Stromal cell of bone marrow (primary cell): ENCODE measurements at regions not wholly inside any gene's neighbourhood (a gene's known extent, or its start where the extent isn't known, plus 50 kb on each side); places are given as distances from the start of the nearest gene placed in this dataset.
A peak's percentile ranks its signal among the peaks of the same experiment; 100 is the strongest.

Experiments used
- DNase-seq: peaks from one replicate; pipeline ENCODE4 v3.0.0-alpha.2; 2012; ENCODE audit warnings: low read depth

GRCh38 chr17:63338272-63338671, 107.8 kb downstream of the CYB561 start:
- DNase-seq, result no peak

- DNase-seq, result no peak
Measured at GRCh38 chr17:63341276-63341675, 104.8 kb downstream of the CYB561 start.

- no peak for DNase-seq
Measured at GRCh38 chr17:63344383-63344782, 101.7 kb downstream of the CYB561 start.

GRCh38 chr17:63345611-63346010, 100.5 kb downstream of the CYB561 start:
- DNase-seq, result no peak

- DNase-seq, result no peak
Measured at GRCh38 chr17:63347475-63347874, 98.6 kb downstream of the CYB561 start.

GRCh38 chr17:63349478-63350000, 96.6 kb downstream of the CYB561 start:
- peak; percentile 53 for DNase-seq

- no peak for DNase-seq
Measured at GRCh38 chr17:63350364-63350763, 95.7 kb downstream of the CYB561 start.

- no peak for DNase-seq
Measured at GRCh38 chr17:63354256-63354655, 91.8 kb downstream of the CYB561 start.

- peak; percentile 97 for DNase-seq
Measured at GRCh38 chr17:63356337-63356757, 89.8 kb downstream of the CYB561 start.

- DNase-seq, result peak; percentile 69
Measured at GRCh38 chr17:63358111-63358839, 87.8 kb downstream of the CYB561 start.

GRCh38 chr17:63358956-63359355, 87.2 kb downstream of the CYB561 start:
- DNase-seq, result no peak

GRCh38 chr17:63361182-63361581, 84.9 kb downstream of the CYB561 start:
- no peak for DNase-seq

- no peak for DNase-seq
Measured at GRCh38 chr17:63362115-63362514, 84.0 kb downstream of the CYB561 start.

GRCh38 chr17:63364387-63364786, 81.7 kb downstream of the CYB561 start:
- DNase-seq, result no peak

- no peak for DNase-seq
Measured at GRCh38 chr17:63364944-63365343, 81.2 kb downstream of the CYB561 start.

GRCh38 chr17:63365366-63366240, 80.5 kb downstream of the CYB561 start:
- no peak for DNase-seq

GRCh38 chr17:63366241-63366566, 79.9 kb downstream of the CYB561 start:
- DNase-seq, result no peak

GRCh38 chr17:63369233-63369632, 76.9 kb downstream of the CYB561 start:
- peak; percentile 55 for DNase-seq

GRCh38 chr17:63370696-63371095, 75.4 kb downstream of the CYB561 start:
- no peak for DNase-seq

GRCh38 chr17:63376949-63377348, 69.2 kb downstream of the CYB561 start:
- no peak for DNase-seq

- no peak for DNase-seq
Measured at GRCh38 chr17:63378411-63379375, 67.4 kb downstream of the CYB561 start.

GRCh38 chr17:63379636-63380035, 66.5 kb downstream of the CYB561 start:
- DNase-seq, result no peak
